ENCODE measurements at regions not wholly inside any gene's neighbourhood (a gene's known extent, or its start where the extent isn't known, plus 50 kb on each side); places are given as distances from the start of the nearest gene placed in this dataset.

DNA sequence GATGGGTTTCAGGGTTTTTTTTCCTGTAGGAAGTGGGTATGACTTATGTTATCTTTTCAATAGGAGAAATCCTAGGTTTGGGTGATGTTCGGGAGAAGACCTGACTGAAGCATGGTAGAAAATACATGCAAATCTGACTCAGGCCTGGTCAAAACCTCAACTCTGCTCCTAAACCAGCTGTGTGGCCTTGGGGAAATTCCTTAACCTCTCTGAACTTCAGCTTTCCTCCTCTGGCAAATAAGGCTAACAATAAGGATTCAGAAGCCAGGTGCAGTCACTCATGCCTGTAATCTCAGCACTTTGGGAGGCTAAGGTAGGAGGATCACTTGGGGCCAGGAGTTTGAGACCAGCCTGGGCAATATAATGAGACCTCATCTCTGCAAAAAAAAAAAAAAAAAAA, 148.5 kb downstream of the PHETA1 start:
- no peak for DNase-seq

- no peak for DNase-seq
These were observed 149.5 kb downstream of the PHETA1 start for GRCh38 chr12:111219440-111219839.

DNA sequence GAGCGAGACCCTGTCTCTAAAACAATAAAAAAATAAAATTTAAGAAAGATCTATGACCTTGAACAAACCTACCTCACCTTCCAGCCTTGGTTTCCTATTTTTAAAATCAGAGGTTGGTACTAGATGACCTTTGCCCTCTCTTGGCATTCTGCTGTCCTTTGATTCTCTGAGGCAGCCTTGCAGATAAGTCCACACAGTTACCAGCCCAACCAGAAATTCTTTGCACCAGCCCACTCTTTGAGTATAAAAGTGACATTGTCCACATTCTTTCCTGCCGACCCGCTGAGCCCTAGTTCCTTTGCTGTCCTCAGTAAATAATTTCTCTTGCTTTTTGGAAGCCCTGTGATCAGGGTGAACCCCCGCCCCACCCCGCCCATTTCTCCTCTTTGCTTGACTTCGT, 150.4 kb downstream of the PHETA1 start:
- DNase-seq: no peak

GRCh38 chr12:111216387-111217159, 152.3 kb downstream of the PHETA1 start:
- DNase-seq: no peak

DNA sequence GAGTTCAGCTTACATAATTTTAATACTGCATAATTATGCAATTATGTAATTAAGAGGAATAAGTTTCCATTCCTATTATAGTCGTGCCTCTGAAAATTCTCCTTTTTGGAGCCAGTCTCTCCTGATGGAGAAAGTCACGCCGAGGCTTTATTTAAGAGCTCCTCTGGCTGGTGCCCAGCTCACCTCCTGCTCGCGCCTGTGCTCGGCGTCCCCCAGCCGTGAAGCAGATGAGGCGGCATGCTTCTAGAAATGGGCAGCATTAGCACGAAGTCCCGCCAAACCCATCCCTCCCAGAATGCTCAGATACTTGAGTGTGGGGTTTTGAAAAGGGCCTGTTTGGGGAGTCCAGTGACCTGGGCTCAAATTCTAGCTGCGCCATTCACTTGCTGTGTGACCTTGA, 153.0 kb downstream of the PHETA1 start:
- no peak for DNase-seq

DNA sequence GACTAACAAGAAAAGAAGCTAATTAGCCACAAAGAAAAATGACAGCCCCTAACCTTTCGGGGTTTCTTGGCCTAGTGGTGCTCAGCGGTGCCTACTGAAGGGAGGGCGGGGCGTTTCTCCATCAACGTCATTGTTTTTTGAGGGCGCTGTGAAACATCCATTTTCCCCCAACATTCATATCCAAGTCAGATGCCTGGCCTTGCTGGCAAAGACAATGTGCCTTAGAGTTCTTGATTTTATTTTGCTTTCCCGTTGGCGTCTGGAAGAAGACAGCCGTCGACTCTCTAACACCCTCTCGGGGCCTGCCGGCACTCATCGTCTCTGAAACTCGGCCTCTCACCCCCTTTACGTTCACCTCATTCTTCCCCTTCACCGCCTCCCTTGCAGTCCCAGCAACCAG, 154.5 kb downstream of the PHETA1 start:
- DNase-seq: no peak

GRCh38 chr12:111213561-111213960, 155.3 kb downstream of the PHETA1 start:
- no peak for DNase-seq

DNA sequence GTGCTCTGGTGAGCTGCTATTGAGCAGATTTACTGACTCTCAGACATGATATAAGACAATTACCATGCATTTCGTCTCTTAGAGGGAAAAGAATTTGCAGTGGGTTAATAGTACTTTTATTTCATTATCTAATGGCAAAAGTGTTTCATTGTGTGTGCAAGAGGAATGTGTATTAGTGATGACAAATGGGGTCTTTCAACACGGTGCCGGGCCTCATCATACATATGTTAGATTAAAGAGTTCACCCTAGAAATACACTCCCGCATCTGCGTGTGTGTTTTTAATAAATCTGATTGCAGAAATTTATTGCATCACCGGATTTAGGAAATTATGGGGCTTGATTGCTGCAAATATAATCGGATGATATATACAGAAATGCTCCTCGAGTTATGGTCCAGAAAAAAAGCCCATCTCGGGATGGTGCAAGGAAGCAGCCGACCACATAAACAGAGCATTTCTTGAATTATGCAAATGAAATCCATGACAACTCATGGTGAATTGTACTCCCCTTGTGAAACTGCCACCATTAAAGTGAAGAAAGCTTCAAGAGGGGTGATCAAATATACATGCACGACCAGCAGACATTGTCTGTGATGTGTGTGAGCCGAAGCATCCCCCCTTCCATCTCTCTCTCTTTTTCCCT, 156.0 kb downstream of the PHETA1 start:
- DNase-seq: no peak

- no peak for DNase-seq
These were observed 156.8 kb downstream of the PHETA1 start for GRCh38 chr12:111211910-111212757.

DNA sequence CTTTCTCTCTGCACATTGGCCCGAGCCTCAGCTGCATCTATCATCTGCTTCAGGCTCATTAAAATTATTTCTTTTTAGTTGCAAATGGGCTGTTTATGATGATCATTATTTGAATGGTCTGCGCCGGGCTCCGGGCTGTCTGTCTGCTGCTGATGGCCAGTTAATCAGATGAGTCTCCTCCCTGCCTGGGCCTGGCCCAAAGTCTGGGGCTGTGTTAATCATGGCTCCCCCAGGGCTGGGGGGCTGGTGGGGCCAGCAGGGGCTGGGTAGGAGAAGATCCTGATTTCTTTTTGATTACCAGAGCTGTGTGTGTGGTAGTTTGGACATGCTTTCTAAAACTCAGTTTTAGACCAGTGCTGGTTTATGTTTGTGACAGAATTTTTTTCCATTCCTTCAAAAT, 159.1 kb downstream of the PHETA1 start:
- DNase-seq: no peak

GRCh38 chr12:111207761-111208160, 161.1 kb downstream of the PHETA1 start:
- DNase-seq: no peak

GRCh38 chr12:111204788-111205241, 164.1 kb downstream of the PHETA1 start:
- no peak for DNase-seq

- DNase-seq: no peak
These were observed 164.9 kb downstream of the PHETA1 start for GRCh38 chr12:111203969-111204368.

- DNase-seq: no peak
These were observed 165.4 kb downstream of the PHETA1 start for GRCh38 chr12:111203446-111203845.

DNA sequence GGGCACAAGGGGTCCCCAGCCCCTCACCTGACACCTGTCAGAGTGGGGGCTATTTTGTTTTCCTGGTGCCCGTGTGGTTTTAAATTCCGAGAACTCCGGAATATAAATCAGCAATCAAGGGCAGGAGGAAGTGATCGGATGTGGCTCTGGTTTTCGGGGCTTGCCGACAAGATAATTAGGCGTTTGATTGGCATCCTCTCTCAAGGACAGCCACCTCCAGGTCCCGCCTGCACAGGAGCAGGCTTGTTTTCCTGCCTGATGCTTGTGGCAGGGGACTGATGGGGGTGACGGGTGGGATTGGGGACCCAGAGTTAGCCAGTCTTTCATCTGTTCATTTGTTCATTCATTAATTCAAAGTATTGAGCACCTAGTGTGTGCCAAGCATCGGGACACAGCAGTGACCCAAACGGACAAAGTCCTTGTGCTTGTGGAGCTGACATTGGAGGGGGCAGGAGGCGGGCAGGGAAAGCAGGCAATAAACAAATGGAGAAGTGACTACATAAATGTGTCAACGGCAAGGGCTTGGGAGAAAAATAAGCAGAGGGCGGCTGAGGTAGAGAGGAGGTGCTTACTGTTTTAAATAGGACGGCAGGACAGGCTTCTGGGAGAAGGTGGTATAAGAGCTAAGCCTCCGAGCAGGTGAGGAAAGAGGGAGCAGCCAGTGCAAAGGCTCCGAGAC, 166.5 kb downstream of the PHETA1 start:
- DNase-seq: no peak

DNA sequence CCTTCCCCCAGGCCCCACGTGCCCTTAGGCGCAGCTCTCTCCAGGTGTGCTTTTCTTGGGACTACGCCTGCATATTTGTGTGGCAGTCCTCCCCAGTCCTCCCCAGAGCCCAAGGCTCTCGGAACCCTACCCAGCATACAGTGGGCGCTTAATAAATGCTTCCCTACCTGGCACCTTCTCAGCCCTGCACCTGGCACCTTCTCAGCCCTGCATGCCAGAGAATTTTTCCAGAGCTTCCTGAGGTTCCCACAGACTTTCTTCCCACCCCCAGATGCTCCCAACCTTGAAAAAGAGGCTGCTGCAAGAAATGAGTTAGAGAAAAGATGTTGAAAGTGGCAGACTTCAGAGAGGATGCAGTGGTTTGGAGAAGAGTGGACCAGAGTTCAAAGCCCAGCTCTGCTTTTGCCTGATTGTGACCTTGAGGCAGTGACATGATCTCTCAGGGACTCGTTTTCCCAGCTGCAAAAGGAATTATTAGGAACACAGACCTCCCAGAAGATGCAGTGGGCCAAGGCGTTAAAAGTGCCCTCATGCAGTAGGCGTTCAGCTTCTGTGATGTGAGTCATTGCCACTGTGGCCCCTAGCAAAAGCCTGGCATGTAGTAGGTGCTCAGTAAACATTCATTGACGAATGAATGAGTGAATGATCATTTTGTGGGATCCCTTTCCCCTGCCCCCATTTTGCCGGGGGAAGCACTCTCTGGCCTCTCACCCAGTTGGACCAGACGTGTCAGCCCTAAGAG, 167.2 kb downstream of the PHETA1 start:
- no peak for DNase-seq

GRCh38 chr12:111201036-111201435, 167.9 kb downstream of the PHETA1 start:
- no peak for DNase-seq

- no peak for DNase-seq
These were observed 171.4 kb downstream of the PHETA1 start for GRCh38 chr12:111197376-111197944.

DNA sequence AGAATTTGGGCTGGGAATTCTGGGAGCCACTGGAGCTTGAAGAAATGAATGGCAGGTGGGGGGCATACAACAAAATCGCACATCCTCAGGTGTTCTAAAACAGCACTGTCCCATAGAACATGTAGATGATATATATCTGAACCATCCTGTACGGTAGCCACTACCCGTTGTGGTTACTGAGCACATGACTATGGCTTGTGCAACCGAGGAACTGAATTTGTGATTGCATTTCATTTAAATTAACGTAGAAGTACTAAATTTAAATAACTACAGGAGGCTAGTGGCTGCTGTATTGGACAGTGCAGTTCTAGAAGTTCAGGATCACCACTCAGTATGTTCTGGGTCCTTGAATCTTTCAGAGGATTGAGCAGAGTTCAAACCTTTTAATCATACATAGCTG, 172.4 kb downstream of the PHETA1 start:
- no peak for DNase-seq

DNA sequence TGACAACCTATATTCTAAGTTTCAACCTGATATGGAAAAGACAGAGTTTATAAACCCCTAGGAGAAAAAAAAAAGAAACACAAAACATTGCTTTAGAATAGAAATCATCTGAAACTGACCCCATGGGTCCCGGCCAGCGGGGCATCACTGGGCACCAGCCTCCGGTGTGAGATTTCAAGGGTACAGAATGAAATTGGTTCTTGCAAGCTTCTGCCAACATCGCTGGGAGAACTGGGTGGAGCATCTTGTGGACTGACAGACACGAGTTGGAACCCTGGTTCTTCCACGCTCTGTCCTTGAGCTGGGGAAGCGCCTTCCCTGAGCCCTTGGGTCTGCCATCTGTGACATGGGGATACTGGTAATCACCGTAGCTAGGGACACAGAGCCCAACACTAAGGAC, 173.6 kb downstream of the PHETA1 start:
- no peak for DNase-seq

DNA sequence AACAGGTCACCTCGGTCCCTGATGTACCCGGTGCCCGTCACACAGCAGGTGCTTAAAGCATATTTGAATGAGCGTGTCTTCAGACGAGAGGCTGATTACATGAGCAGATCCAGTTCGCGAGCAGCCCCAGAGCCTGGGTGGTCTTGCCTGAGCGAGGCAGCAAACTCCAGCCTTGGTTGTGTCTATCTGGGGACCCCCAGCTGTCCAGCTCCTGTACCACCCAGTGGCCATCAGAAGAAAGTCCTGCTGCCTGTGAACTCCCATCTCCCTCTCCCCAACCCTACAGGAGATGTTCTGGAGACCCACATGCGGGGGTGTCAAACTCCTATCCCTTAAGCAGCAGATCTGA, 174.2 kb downstream of the PHETA1 start:
- no peak for DNase-seq
